IPS DF 19.7 (cell line): ENCODE measurements at regions not wholly inside any gene's neighbourhood (a gene's known extent, or its start where the extent isn't known, plus 50 kb on each side); places are given as distances from the start of the nearest gene placed in this dataset.
"Not testable (repeated sequence)": the region's sequence is repeated elsewhere in the genome, so short reads cannot be mapped to it uniquely, and the experiment has no call there.

Source experiments
- DNase-seq: peaks from one replicate; pipeline ENCODE4 v3.0.0-alpha.2; 2013; ENCODE audit warnings: low read depth, low spot score

DNA sequence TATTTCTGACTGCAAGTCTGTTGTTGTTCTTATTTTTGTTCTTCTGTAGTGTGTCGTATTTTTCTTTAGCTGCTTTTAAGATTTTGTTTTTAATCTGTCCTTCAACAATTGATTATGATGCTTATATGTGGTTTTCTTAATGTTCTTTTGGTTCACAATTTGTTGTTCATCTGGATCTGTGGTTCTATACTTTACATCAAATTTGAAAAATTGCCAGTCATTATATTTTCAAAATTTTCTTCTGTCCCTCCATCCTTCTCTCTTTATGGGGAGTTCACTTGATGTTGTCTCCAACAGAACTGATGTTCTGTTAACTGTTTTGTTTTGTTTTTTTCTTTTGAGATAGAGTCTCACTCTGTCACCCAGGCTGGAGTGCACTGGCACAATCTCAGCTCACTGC lies 378.5 kb upstream of the CD180 start:
- DNase-seq: no peak

DNA sequence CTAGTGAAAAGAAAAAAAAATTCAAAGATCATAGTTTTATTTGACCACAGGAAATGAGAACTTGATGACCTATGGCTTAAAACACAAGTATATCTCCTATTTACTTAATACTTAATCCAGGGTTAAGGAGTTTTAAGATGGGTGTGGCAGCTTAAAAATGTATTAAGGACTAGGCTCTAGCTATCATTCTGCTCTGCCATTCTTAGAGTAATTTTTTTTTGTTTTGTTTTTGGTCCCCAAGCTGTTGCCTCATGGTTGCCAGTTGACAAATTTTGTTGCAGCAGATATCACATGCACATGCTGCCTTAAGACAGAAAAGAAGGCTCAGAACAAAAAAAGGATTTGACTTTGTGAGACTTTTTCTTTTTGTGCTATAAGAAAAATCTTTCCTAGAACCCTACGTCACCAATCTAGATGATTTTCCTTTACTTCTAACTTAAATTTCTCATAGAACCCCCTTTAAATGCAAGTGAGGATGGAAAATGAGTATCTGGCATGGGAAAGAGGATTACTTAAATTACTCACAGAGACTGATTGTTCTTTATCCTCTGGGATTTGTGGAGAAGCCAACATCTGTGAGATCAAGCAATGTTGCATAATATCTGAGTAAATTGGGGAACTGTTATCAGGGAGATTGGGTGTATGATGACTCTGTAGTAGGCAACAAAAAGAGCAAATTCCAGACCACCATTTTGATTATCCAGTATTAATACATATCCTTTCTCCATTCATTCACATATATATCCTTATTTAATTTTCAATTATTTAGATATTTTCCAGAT lies 364.7 kb upstream of the CD180 start:
- DNase-seq: no peak

DNA sequence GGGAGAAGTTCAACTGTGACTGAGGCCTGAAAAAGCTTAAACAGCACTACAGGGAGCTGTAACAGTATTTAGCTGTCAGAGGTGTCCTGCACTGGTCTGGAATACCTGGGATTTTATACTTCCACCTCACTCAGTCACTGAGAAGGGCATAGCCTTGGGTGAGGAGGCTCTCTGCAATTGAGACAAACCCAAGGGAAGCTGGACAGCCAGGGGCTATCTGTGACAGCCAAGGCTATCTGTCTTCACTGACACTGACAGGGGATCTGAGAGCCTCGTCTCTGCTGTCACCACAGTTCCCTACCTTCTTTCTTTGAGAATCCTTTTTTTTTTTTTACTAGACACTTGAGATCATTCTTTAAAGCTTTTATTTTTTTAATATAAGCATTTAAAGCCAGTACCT lies 356.2 kb upstream of the CD180 start:
- DNase-seq: no peak

DNA sequence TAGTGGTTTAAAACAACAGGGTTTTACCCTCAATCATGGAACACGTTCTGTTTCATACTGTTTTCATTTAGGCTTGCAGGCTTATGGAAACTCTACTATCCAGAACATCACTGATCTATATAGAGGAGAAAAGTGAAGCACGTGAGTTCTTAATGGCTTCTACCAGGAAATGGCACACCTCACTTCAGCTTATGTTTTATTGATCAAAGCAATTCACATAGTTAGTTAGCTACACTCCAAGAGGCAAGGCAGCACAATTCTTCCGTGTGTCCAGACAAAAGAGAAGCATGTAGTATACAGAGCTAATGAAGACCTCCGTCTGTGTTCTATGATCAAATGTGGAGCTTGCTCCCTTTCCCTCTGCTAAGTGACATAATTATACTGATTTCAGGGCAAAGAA lies 353.3 kb upstream of the CD180 start:
- DNase-seq: no peak

DNA sequence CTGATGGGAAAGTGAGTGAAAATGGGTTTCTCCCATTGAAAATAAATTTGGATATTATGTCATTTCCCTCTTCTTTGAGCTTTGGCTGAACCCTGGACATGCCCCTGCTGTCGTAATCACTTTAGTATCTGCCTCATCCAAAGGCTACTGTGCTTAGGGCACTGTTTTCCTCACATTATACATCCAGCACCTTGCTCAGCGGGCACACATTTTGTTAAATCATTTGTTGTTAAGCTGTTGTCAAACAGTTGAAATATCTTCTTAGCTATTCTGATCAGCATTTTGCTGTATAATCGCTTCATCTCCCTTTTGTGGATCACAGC lies 352.7 kb upstream of the CD180 start:
- no peak for DNase-seq

DNA sequence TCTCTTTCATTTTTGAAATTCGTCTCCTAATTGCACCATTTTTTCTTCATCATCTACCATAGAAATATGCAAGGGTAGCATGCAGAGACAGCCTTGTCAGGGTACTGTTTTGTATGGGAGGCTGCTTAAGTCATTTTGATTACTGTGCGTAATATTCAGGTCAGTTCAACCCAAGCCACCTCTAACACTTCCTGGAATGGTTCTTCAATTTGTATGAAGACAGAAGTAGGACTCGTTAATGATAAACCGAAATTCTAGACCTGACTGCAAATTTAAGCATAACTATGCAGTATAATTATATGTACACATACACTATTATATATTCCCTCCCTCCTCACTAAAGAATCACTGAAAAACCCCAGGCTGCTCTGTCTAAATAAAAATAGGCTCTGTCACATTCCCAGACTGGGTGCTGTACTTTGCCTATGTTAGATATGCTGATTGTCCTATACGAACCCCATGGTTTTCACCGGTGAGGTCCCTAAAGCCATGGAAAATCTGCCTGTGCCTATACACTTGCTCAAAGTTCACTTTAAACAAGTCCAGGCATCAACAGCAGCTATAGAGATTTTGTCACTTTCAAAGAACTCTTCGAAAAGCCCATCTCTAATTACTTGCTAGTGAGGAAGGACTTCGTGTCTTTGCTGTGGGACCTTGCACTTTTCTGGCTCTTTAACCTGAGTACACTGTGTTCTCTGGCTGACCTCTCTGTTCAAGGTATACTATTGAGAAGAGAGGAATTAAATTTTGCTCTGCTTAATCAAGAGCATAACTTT lies 352.1 kb upstream of the CD180 start:
- no peak for DNase-seq

DNA sequence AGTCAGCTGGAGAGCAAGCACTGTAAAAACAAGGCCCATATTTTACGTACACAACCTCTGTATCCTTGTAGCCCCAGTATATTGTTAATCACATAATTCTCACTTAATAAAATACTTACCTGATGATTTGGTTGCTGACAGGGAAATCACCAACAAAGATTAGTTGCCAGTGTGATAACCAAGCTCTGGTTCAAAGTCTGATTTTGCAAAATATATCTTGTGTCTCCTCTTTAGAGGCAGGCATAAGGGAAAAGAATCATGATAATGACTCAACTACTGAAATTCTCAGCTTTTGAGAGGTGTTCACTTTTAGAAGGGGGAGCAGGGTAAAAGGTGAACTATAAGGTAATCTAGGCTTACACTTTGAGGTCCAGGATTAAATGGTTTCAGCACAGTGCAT lies 351.1 kb upstream of the CD180 start:
- DNase-seq: no peak

DNA sequence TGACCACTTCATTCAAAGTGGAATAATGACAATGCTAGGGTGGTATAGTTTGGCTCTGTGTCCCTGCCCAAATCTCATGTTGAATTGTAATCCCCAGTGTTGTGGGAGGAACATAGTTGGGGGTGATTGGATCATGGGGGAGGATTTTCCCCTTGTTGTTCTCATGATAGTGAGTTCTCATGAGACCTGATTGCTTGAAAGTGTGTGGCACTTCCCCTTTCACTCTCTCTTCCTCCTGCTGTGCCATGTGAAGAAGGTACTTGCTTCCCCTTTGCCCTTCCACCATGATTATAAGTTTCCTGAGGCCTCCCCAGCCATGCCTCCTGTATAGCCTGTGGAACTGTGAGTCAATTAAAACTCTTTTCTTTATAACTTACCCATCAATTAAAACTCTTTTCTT lies 348.3 kb upstream of the CD180 start:
- DNase-seq: not testable (repeated sequence)

DNA sequence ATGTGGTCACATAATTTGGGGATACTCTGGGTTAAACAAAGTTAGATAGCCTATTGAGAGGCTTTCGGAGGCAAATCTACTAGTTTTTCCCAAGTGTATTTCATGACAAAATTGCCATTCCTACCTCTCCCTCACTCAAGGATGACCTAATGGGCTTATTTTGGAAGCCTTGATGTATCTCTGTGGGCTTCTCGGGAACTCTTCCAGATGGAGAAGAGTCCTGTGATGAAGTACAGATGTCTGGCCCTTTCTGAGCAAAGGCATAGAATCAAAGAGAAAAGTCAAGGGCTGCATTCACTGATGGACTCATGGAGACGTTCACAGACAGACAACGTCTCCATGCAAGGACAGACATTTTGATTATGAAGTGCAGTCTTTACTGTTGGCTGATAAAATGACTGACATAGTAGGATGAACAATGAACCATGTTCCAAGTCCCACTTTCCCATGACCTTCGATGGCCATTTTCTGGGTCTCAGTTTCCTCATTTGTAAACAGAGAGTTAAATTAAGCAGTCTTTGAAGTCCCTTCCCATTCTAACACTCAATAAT lies 347.2 kb upstream of the CD180 start:
- DNase-seq: no peak

DNA sequence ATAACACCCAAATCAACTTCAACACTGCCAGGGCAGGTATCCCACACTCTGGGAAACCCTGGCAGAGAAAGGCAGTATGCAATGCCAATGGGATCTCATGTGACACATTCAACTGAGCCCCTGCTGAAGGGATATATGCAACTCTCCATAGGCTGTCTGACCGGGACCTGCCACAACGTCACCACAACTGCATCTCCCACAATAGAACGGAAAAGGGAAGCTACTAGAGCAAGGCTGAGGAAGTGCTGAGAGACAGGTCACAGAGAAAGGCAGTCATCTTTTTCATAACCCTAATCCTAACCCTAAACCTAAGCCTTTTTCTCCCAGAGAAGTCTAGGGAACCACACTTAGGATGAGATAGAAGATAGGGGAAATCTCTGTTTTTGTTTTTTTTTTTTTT lies 345.9 kb upstream of the CD180 start:
- no peak for DNase-seq

DNA sequence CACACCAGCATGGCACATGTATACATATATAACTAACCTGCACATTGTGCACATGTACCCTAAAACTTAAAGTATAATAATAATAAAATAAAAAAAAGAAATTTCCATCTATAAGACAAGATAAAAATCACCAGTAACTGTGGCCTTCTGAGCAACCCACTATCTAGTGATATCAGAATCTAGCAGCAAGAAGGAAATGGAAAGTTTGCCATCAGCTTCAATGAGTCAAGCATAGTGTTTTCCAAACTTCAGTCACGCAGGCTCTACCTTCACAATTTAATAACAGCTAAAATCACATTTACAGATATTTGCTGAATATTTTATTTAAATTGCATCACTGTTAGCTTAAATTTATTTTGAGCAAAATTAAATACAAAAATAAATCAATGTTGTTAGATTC lies 345.3 kb upstream of the CD180 start:
- DNase-seq: no peak

DNA sequence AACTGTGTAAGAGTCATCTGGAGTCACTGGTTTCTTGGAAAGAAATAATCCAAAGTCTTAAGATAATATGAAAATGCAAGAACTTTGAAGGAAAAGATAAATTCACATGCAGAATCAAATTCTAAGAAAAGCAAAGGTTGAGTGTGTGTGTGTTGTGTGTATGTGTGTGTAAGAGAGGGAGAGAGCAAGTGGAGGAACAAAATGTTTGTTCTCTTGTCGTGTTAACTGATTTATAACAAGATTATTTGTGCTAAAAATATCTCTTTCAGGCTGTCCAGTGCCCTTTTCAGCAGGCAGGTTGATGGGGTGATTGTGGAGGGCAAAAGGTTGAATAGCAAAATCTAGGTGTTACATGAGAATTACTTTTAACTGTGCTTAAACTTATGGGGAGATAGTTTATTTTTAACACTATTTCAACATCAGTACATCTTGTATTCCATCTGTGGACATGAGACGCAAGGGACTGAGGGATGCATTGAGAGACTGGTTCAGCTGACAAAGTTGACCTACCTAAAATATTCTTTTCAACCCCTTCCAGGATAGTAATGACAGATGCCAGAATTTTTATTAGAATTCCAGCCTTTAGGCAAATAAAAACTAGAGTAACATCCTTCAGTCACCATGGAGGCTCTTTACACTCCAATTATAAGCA lies 342.4 kb upstream of the CD180 start:
- DNase-seq: no peak

DNA sequence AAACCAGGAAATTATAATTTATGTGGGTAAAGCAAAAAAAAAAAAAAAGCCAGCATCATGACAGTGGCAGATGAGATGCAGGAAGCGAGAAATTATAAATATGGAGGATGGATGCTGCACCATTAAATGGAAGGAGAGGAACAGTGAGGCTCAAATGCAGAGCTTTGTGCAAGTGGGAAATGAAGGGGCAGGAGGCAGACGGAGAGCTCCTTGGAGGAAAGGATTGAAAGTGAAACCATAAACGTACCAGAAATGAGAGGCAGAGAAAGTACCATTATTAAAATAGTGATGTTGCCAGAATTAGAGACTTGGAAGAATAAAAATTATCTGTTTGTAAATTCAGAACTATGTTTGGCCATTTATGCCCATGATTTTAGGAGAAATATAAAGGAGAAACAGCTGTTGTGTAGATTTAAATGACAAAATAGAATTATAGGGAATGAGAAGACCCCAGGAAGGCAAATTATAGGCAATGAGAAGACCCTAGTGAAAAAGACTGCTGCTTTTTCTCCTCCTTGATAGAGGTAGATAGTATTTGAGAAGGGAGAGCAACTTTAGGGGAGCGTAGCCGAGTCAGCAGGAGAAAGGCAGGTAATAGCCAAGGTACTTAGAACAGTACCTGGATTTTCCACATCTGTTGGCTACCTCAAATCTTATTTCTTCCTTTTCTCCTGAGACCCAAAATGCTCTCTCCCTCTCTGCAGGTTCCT lies 341.0 kb upstream of the CD180 start:
- DNase-seq: no peak

DNA sequence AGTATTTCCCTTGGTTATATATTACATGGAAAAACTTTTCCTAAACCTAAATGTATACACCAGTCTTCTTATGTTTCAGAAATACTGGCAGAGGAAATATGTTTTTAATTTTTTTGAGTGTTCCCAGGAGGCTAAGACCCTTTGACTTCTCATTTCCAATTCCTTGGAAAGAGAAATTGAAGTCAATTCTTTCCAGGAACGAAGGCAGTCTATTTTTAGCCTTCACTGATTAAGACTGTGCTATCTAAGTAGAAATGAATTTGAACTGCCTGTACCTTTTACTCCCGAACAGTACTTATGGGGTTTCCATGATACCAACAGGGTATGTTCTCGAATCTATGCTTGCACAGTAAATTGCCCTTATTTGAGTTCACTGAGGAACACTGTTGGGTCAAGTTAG lies 340.3 kb upstream of the CD180 start:
- DNase-seq: no peak

DNA sequence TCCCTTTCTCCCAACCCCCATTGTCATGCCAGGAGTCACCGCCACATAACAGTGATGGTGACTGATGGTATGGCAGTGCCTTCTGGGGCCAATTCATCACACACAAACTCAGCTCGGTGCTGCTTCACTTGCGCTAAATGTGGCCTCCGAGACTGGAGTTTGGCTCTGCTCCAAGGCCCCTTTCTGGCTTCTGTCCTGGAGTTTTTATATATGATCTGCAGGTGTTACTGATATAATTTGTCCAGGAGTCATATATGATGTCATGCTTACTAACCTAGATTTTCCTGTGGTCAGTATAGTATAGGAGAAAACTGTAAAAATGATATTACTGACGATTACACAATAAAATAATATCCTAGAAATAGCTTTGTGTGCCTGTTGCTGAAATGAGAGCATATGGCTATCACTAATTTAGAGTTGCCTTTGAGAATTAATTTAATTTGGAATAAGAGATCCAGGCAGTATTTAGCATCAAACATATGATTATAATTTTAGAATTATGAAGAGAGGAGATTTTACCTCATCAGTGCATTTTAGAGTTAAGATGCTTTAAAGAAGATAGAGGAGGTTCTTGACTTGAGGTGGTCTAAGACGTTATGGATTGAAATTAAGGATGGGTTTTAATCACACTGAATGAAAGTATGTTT lies 334.1 kb upstream of the CD180 start:
- DNase-seq: no peak

DNA sequence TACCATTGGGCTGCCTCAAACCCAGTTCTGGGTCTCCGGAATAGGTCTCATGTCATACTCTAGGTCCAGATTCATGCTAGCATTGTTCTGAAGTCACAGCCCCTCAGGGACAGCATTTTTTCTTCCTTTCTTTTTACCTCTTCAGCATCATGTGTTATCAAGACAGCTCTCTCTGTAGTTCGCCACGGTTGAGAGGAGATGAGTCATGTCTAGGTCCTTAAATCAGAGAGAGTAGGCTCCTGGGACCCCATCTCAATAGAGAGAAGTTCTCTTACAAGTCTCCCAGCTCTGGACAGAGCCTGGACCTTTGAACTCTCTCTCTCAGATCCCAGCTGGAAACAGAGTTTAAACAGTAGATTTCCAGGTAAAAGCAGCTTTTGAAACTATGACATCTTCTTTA lies 332.4 kb upstream of the CD180 start:
- DNase-seq: no peak

DNA sequence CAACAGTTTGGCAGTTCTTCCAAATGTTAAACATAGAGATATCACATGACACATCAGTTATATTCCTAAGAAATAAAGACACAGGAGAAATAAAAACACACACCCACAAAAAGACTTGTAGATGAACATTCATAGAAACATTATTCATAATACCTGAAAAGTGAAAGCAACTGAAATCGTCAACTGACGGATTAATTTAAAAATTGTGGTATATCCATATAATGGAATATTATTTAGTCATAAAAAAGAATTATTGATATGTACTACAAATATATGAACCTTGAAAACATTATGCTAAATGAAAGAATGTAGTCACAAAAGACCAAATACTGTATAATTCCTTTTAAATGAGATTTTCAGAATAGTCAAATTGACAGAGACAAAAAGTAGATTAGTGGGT lies 330.2 kb upstream of the CD180 start:
- DNase-seq: no peak

DNA sequence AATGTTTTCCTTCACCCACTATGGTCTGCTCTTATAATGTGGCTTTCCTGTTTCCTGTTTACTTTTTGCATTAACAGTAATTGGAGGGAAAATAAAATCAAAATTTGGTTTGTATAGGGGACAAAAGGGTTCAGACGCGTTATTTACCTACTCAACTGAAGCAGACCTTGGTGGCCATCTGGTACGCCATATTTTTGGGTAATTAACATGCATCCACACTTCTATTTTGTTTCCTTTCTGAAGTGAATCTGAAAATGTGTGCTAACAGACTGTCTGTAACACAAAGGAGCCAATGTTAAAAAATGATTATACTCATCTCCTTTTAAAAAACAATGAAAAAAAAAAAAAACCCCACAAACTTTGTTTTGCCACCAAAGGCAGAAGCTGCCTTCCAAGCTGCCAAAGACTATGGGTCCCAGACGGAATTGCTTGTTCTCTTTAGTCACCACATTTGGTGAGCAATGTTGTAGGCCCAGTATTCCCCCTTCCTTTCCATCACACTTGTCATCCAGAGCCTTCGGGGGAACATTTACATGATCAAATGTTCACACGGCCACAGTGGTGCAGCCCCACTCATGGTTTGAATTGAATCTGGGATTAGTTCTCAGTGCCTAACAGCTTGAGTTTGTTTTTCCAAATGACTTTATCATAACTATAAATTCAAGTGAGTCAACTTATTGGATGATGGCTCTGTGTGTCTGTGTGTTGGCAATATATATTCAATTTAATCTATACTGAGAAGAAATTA lies 323.7 kb upstream of the CD180 start:
- no peak for DNase-seq

DNA sequence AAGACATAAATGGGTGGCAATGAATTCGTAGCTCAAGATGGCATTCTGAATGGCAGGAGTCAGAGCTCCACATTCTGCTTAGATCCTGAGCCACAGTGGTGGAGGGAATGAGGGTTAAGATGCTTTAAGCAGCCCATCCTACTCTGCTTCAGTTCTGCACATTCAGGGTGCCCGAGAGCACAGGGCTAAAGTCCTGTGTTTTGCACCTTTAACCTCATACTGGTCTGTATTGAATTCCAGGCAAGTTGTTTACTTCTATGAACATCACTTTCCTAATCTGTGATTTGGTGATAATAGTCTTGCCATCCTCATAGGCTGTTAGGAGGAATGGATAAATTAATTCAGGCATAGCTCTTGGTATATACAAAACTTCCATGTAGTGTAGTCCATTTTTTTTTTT lies 321.6 kb upstream of the CD180 start:
- DNase-seq: no peak

DNA sequence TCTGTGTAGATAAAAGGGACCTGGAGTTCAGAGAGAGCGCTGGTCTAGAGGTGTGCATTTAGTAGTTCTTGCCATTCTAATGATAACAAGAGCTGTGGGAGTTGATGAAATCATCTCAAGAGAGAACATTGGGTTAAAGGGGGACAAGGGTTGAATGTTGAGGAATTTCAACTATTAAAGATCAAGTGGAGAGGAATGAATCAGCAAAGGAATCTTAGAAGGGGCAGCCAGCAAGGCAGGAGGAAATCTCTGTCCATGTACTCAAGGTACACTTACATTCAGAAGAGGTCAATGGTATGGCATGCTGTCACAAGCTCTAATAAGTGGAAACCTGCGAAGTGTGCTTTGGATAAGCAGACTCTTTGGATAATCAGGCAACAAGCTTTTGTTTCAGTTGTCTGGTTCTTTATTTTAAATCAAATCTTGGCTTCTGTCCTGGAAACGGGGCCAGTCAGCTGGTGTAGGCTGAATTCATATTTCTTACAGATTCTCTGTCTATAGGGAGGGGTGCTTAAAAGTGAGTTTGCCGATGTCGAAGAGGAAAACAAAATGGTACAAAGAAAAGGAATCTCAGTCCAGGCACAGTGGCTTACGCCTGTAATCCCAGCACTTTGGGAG lies 320.5 kb upstream of the CD180 start:
- no peak for DNase-seq
